GM12892 (cell line): ENCODE measurements at regions not wholly inside any gene's neighbourhood (a gene's known extent, or its start where the extent isn't known, plus 50 kb on each side); places are given as distances from the start of the nearest gene placed in this dataset.

Experiments
- DNase-seq: peaks from one replicate; pipeline ENCODE4 v3.0.0; 2011; ENCODE audit not compliant: insufficient read length
- FAIRE-seq: peaks from 2 replicates; lab custom pipeline; 2011; peaks lifted over from hg19 to GRCh38; lab: Jason Lieb, UNC
- POLR2A ChIP-seq: IDR thresholded peaks from 2 replicates; pipeline ENCODE4 v1.6.1; 2011; ENCODE audit warnings: low read depth, low read length, control low read depth
- POLR2AphosphoS5 ChIP-seq: IDR thresholded peaks from 2 replicates; pipeline ENCODE4 v1.6.1; 2011; ENCODE audit warnings: low read depth, low read length, control low read depth
- TAF1 ChIP-seq: IDR thresholded peaks from 2 replicates; pipeline ENCODE4 v1.6.1; 2011; ENCODE audit warnings: low read depth, mild to moderate bottlenecking, control low read depth, low read length, borderline replicate concordance

GRCh38 chrX:140391313-140391712, 113.6 kb downstream of the SOX3 start:
- FAIRE-seq (no peak), DNase-seq (no peak)
- TF ChIP-seq POLR2AphosphoS5 (no peak), POLR2A (no peak), TAF1 (no peak)

- DNase-seq = no peak
- no peak for TF ChIP-seq TAF1
- no peak for FAIRE-seq
Measured at GRCh38 chrX:140389331-140389730, 115.5 kb downstream of the SOX3 start.

GRCh38 chrX:140362861-140363260, 142.0 kb downstream of the SOX3 start:
- DNase-seq (no peak), FAIRE-seq (no peak)
- TF ChIP-seq POLR2A = no peak
- TF ChIP-seq POLR2AphosphoS5 = no peak
- TF ChIP-seq TAF1 = no peak

- no peak for FAIRE-seq
- no peak for DNase-seq
- TF ChIP-seq POLR2A = no peak
Measured at GRCh38 chrX:140360924-140361323, 143.9 kb downstream of the SOX3 start.

GRCh38 chrX:140360284-140360683, 144.6 kb downstream of the SOX3 start:
- no peak for DNase-seq
- no peak for TF ChIP-seq POLR2AphosphoS5
- no peak for TF ChIP-seq TAF1
- TF ChIP-seq POLR2A = no peak
- no peak for FAIRE-seq

- TF ChIP-seq POLR2A (no peak), TAF1 (no peak), POLR2AphosphoS5 (no peak)
- DNase-seq = no peak
- no peak for FAIRE-seq
Measured at GRCh38 chrX:140355922-140356321, 148.9 kb downstream of the SOX3 start.

GRCh38 chrX:140355429-140355828, 149.4 kb downstream of the SOX3 start:
- TF ChIP-seq POLR2A = no peak
- no peak for TF ChIP-seq TAF1
- TF ChIP-seq POLR2AphosphoS5 = no peak
- FAIRE-seq (no peak), DNase-seq (no peak)

- FAIRE-seq (no peak), DNase-seq (no peak)
Measured at GRCh38 chrX:140354431-140355120, 150.3 kb downstream of the SOX3 start.

GRCh38 chrX:140346729-140347128, 158.1 kb downstream of the SOX3 start:
- no peak for DNase-seq
- no peak for FAIRE-seq
- TF ChIP-seq TAF1 (no peak), POLR2A (no peak), POLR2AphosphoS5 (no peak)

More at GRCh38 chrX:140354431-140355120, 150.3 kb downstream of the SOX3 start:
- TF ChIP-seq POLR2A (no peak), TAF1 (no peak), POLR2AphosphoS5 (no peak)

GRCh38 chrX:140343226-140343868, 161.5 kb downstream of the SOX3 start:
- DNase-seq = no peak
- no peak for FAIRE-seq
- TF ChIP-seq POLR2A (no peak), TAF1 (no peak)

- FAIRE-seq (no peak), DNase-seq (no peak)
Measured at GRCh38 chrX:140342410-140342809, 162.5 kb downstream of the SOX3 start.

GRCh38 chrX:140337263-140337662, 167.6 kb downstream of the SOX3 start:
- FAIRE-seq (no peak), DNase-seq (no peak)
- no peak for TF ChIP-seq POLR2AphosphoS5
- no peak for TF ChIP-seq TAF1
- no peak for TF ChIP-seq POLR2A

More at GRCh38 chrX:140342410-140342809, 162.5 kb downstream of the SOX3 start:
- TF ChIP-seq POLR2AphosphoS5 (no peak), POLR2A (no peak), TAF1 (no peak)

- FAIRE-seq (no peak), DNase-seq (no peak)
- no peak for TF ChIP-seq POLR2A
- no peak for TF ChIP-seq POLR2AphosphoS5
- no peak for TF ChIP-seq TAF1
Measured at GRCh38 chrX:140318296-140318695, 186.6 kb downstream of the SOX3 start.
